Loucy (cell line): ENCODE measurements at regions not wholly inside any gene's neighbourhood (a gene's known extent, or its start where the extent isn't known, plus 50 kb on each side); places are given as distances from the start of the nearest gene placed in this dataset.

Experiments
- H2AFZ ChIP-seq: fragments of 200-600 bp; sonication (generic); 2 replicates; pipeline ENCODE4 v1.6.0; 2016; ENCODE audit warnings: antibody characterized with exemption, mild to moderate bottlenecking, low read length, moderate library complexity
- H3F3A ChIP-seq: fragments of 200-600 bp; 2 replicates; pipeline ENCODE4 v1.6.0; 2016; ENCODE audit warnings: antibody characterized with exemption, low read depth, mild to moderate bottlenecking
- H3K27me3 ChIP-seq: fragments of 200-600 bp; sonication (generic); 2 replicates; pipeline ENCODE4 v1.6.1; 2014; ENCODE audit warnings: low read length, mild to moderate bottlenecking; ENCODE audit not compliant: insufficient read depth, poor library complexity, severe bottlenecking
- H3K36me3 ChIP-seq: fragments of 200-600 bp; sonication (generic); 2 replicates; pipeline ENCODE4 v1.6.1; 2016; ENCODE audit warnings: low read length; ENCODE audit not compliant: insufficient read depth
- H3K4me1 ChIP-seq: fragments of 200-600 bp; sonication (generic); 2 replicates; pipeline ENCODE4 v1.5.1; 2014; ENCODE audit warnings: low read length, mild to moderate bottlenecking; ENCODE audit not compliant: insufficient read depth, poor library complexity, severe bottlenecking
- H3K4me2 ChIP-seq: fragments of 200-600 bp; sonication (generic); 2 replicates; pipeline ENCODE4 v1.6.0; 2014; ENCODE audit warnings: antibody characterized with exemption, low read length, low read depth, mild to moderate bottlenecking; ENCODE audit not compliant: poor library complexity, severe bottlenecking
- H3K4me3 ChIP-seq: fragments of 200-600 bp; sonication (generic); 2 replicates; pipeline ENCODE4 v1.5.1; 2014; ENCODE audit warnings: low read length, mild to moderate bottlenecking, mixed read lengths; ENCODE audit not compliant: poor library complexity, severe bottlenecking
- H3K79me2 ChIP-seq: fragments of 200-600 bp; sonication (generic); 2 replicates; pipeline ENCODE4 v1.6.1; 2014; ENCODE audit warnings: low read length; ENCODE audit not compliant: insufficient read depth
- H3K9ac ChIP-seq: fragments of 200-600 bp; sonication (generic); 2 replicates; pipeline ENCODE4 v1.6.0; 2014; ENCODE audit warnings: mild to moderate bottlenecking, low read depth, low read length, moderate library complexity; ENCODE audit not compliant: poor library complexity, severe bottlenecking
- H3K9me2 ChIP-seq: fragments of 200-600 bp; sonication (generic); replicated peaks from 2 replicates; pipeline ENCODE4 v1.6.1; 2016; ENCODE audit warnings: low read depth, low read length, mixed read lengths
- H3K9me3 ChIP-seq: fragments of 200-600 bp; sonication (generic); 2 replicates; pipeline ENCODE4 v1.6.1; 2014; ENCODE audit warnings: mild to moderate bottlenecking, antibody characterized with exemption, low read length, low read depth; ENCODE audit not compliant: insufficient read depth
- H4K20me1 ChIP-seq: fragments of 200-600 bp; sonication (generic); 2 replicates; pipeline ENCODE4 v1.6.0; 2014; ENCODE audit warnings: antibody characterized with exemption, low read length, mild to moderate bottlenecking; ENCODE audit not compliant: insufficient read depth, poor library complexity, severe bottlenecking
- EZH2phosphoT487 ChIP-seq: fragments of 200-600 bp; IDR thresholded peaks from 2 replicates; pipeline ENCODE4 v1.6.1; 2018; ENCODE audit warnings: antibody characterized with exemption, mild to moderate bottlenecking, moderate library complexity, borderline replicate concordance
- TF ChIP-seq, protein P1 (sequence below): fragments of 200-600 bp; sonication (generic); conservative IDR thresholded peaks from 2 replicates; pipeline ENCODE4 v1.5.1; 2014; ENCODE audit warnings: mild to moderate bottlenecking, antibody characterized with exemption, low read length

DNA sequence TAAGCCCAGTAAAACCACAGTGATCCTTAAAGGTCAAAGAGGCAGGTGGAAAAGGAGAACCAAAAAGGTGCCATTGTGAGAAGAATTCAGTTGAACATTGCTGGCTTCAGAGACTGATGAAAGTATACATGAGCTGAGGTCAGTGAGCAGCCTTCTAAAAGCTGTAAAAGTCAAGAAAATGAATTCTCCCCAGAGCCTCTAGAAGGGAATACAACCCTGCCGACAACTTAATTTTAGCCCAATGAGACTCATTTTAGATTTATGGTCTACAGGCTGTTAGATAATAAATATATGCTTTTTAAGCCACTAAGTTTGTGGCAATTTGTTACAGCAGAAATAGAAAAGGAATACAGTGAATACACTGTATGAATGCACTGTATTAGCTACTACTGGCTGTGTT lies 911.4 kb downstream of the TRIB2 start:
- Histone ChIP-seq H3K79me2 (no peaks in the 10 kb centered on the region), H3F3A (0 out of 2 replicates have a peak, but pooled peaks cover 4% of the 10 kb centered on the region), H3K9me3 (no peaks in the 10 kb centered on the region; the same call in 1 of the 2 replicates), H3K4me2 (peak overlapping the region; percentile 68), H3K4me1 (peaks cover 47% of the 10 kb centered on the region), H3K9me2 (no peaks in the 10 kb centered on the region), H3K4me3 (peak overlapping the region; percentile 41), H3K36me3 (no peaks in the 10 kb centered on the region), H3K9ac (peak overlapping the region; percentile 33), H3K27me3 (no peaks in the 10 kb centered on the region), H4K20me1 (no peaks in the 10 kb centered on the region), H2AFZ (no peak overlapping the region)
- TF ChIP-seq, protein P1, sequence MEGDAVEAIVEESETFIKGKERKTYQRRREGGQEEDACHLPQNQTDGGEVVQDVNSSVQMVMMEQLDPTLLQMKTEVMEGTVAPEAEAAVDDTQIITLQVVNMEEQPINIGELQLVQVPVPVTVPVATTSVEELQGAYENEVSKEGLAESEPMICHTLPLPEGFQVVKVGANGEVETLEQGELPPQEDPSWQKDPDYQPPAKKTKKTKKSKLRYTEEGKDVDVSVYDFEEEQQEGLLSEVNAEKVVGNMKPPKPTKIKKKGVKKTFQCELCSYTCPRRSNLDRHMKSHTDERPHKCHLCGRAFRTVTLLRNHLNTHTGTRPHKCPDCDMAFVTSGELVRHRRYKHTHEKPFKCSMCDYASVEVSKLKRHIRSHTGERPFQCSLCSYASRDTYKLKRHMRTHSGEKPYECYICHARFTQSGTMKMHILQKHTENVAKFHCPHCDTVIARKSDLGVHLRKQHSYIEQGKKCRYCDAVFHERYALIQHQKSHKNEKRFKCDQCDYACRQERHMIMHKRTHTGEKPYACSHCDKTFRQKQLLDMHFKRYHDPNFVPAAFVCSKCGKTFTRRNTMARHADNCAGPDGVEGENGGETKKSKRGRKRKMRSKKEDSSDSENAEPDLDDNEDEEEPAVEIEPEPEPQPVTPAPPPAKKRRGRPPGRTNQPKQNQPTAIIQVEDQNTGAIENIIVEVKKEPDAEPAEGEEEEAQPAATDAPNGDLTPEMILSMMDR = no peak
- TF ChIP-seq EZH2phosphoT487 = no peak

DNA sequence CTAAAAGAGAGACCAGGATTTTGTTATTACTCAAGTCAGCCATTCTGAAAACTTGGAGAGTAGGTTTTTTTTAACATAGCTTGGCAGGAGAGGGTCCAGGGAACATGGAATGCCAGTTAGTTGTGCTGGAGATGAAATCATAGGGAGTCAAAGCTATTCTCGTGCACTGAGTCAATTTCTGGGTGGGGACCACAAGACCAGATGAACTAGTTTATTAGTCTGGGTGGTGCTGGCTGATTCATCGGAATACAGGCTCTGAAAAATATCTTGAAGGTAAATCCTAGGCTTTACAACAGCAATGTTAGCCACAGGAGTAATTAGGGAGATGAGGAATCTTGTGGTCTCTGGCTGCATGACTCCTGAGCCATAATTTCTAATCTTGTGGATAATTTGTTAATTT lies 921.4 kb downstream of the TRIB2 start:
- no peaks in the 10 kb centered on the region for H3K4me1 ChIP-seq
- no peak overlapping the region for H3K9ac ChIP-seq
- no peak overlapping the region for H3K4me3 ChIP-seq
- H3F3A ChIP-seq = no peaks in the 10 kb centered on the region
- no peaks in the 10 kb centered on the region for H4K20me1 ChIP-seq
- H3K9me3 ChIP-seq = peaks cover 14% of the 10 kb centered on the region; the same call in 1 of the 2 replicates
- TF ChIP-seq, protein P1 = no peak
- TF ChIP-seq EZH2phosphoT487 = no peak
- H3K9me2 ChIP-seq = no peaks in the 10 kb centered on the region
- no peaks in the 10 kb centered on the region for H3K36me3 ChIP-seq
- H3K27me3 ChIP-seq = no peaks in the 10 kb centered on the region
- no peak overlapping the region for H3K4me2 ChIP-seq
- no peaks in the 10 kb centered on the region for H3K79me2 ChIP-seq
- H2AFZ ChIP-seq = no peak overlapping the region

DNA sequence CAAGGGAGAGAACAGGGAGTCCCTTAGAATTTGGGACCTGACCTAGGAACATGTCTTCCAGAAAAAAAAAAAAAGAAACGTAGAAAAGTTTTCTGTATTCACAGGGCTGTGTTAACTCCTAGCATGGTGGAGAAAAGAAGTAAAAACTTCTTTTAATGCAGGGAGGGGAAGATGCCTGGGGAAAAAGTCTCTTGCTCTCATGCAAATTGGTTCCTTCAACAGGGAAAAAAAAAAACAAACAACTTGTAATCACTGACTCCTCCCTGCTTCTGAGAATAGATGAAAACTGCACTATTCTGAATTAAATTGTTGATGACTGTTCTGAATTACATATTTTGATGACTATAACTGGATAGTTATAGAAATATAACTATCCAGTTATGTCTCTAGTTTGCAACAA lies 933.2 kb downstream of the TRIB2 start:
- H3K4me1 ChIP-seq = peaks cover 34% of the 10 kb centered on the region
- no peaks in the 10 kb centered on the region for H3F3A ChIP-seq
- TF ChIP-seq, protein P1 = no peak
- TF ChIP-seq EZH2phosphoT487 = no peak
- H3K9ac ChIP-seq = no peak overlapping the region
- no peaks in the 10 kb centered on the region for H3K9me2 ChIP-seq
- H3K9me3 ChIP-seq = peaks cover 36% of the 10 kb centered on the region
- H3K36me3 ChIP-seq = no peaks in the 10 kb centered on the region; the same call in 1 of the 2 replicates
- no peaks in the 10 kb centered on the region for H3K27me3 ChIP-seq
- H3K4me3 ChIP-seq = no peak overlapping the region
- H3K79me2 ChIP-seq = no peaks in the 10 kb centered on the region
- H2AFZ ChIP-seq = no peak overlapping the region
- no peaks in the 10 kb centered on the region for H4K20me1 ChIP-seq
- H3K4me2 ChIP-seq = no peak overlapping the region
